HepG2 (cell line): ENCODE measurements at regions not wholly inside any gene's neighbourhood (a gene's known extent, or its start where the extent isn't known, plus 50 kb on each side); places are given as distances from the start of the nearest gene placed in this dataset.

Experiments used
- ATAC-seq: fragments of 200-7000 bp; cut with Tn5 transposase; 3 replicates; pipeline ENCODE4 v1.9.1; 2020; ENCODE audit warnings: mild to moderate bottlenecking, moderate library complexity
- BruUV-seq: library from RNA; stranded (reverse); fragments of 400-500 nt; replicated peaks from 2 replicates; lab custom pipeline; 2021; lab: Mats Ljungman, UMichigan
- CTCF ChIA-PET: fragments of 300-600 bp; formaldehyde crosslinking; extraction: SDS; loops from one replicate; lab custom pipeline; 2021; ENCODE audit warnings: low total read pairs, inconsistent platforms, low intra/inter-chr PET ratio; lab: Yijun Ruan, JAX
- POLR2A ChIA-PET: fragments of 350-600 bp; sonication (Branson Sonifier 250); formaldehyde crosslinking; loops from one replicate; lab custom pipeline; 2020; ENCODE audit warnings: antibody characterized with exemption, inconsistent platforms; lab: Yijun Ruan, JAX
- DNase-seq: peaks from one replicate; pipeline ENCODE4 v3.0.0-alpha.2; 2015; ENCODE audit warnings: low spot score
- FAIRE-seq: peaks from 3 replicates; lab custom pipeline; 2011; peaks lifted over from hg19 to GRCh38; lab: Jason Lieb, UNC
- H2AFZ ChIP-seq: one replicate; pipeline ENCODE4 v1.6.1; 2011; ENCODE audit warnings: low read length, inconsistent platforms
- H3K27ac ChIP-seq: fragments of 300-600 bp; 3 replicates; pipeline ENCODE4 v1.8.0; 2011; ENCODE audit warnings: mixed run types, mild to moderate bottlenecking, mixed read lengths, low read length, inconsistent platforms; ENCODE audit not compliant: insufficient read depth; ENCODE audit errors: extremely low read length
- H3K27me3 ChIP-seq, 2 experiments: fragments of 200-600 bp in 1 of 2; 2 replicates in 1 of 2; 3 replicates in 1 of 2; pipeline versions ENCODE4 v1.6.0 to v1.8.0; 2011; ENCODE audit warnings: low read length in 2 of 2, mild to moderate bottlenecking in 2 of 2, moderate library complexity in 2 of 2, inconsistent platforms in 1 of 2; ENCODE audit not compliant: insufficient read depth in 2 of 2, control insufficient read depth in 1 of 2
- H3K36me3 ChIP-seq, 2 experiments: fragments of 200-600 bp in 1 of 2; replicated peaks in 1 of 2; 2 replicates in 1 of 2; 3 replicates in 1 of 2; pipeline versions ENCODE4 v1.5.1 to v1.8.0; 2011; ENCODE audit warnings: low read length in 2 of 2, inconsistent platforms in 1 of 2; ENCODE audit not compliant: insufficient read depth in 2 of 2, control insufficient read depth in 1 of 2
- H3K4me1 ChIP-seq: 2 replicates; pipeline ENCODE4 v1.5.1; 2012; ENCODE audit warnings: low read length, inconsistent platforms; ENCODE audit not compliant: insufficient read depth
- H3K4me2 ChIP-seq: 2 replicates; pipeline ENCODE4 v1.6.0; 2011; ENCODE audit warnings: low read depth, low read length, inconsistent platforms
- H3K4me3 ChIP-seq, 3 experiments: fragments of 200-600 bp in 1 of 3; sonication (generic), shearing (Covaris generic) in 1 of 3; replicated peaks in 1 of 3; 2 replicates each; pipeline ENCODE4 v1.5.1; 2011 to 2016; ENCODE audit warnings: low read length in 3 of 3, inconsistent platforms in 2 of 3, low read depth in 2 of 3, mild to moderate bottlenecking in 2 of 3, control low read depth in 1 of 3, mixed read lengths in 1 of 3; ENCODE audit not compliant: insufficient read depth in 1 of 3
- H3K79me2 ChIP-seq: one replicate; pipeline ENCODE4 v1.6.1; 2011; ENCODE audit warnings: low read length, inconsistent platforms; ENCODE audit not compliant: insufficient read depth
- H3K9ac ChIP-seq: 2 replicates; pipeline ENCODE4 v1.6.0; 2011; ENCODE audit warnings: mild to moderate bottlenecking, low read depth, low read length, inconsistent platforms; ENCODE audit not compliant: insufficient read depth
- H3K9me3 ChIP-seq: 2 replicates; pipeline ENCODE4 v1.5.1; 2012; ENCODE audit warnings: mild to moderate bottlenecking, low read length
- H4K20me1 ChIP-seq: 2 replicates; pipeline ENCODE4 v1.6.0; 2011; ENCODE audit warnings: inconsistent platforms, mild to moderate bottlenecking, low read length, moderate library complexity; ENCODE audit not compliant: insufficient read depth
- CENPBD1 ChIP-seq: sonication (generic); formaldehyde crosslinking; IDR thresholded peaks from 2 replicates; pipeline ENCODE4 v1.8.0; 2022; ENCODE audit warnings: missing genetic modification reagents, low read depth, mild to moderate bottlenecking, borderline replicate concordance
- EED ChIP-seq: sonication (generic); formaldehyde crosslinking; IDR thresholded peaks from 2 replicates; pipeline ENCODE4 v1.5.0; 2020; ENCODE audit warnings: mild to moderate bottlenecking, missing genetic modification reagents
- KDM1A ChIP-seq: IDR thresholded peaks from 2 replicates; pipeline ENCODE4 v1.6.1; 2016; ENCODE audit warnings: missing compliant biosample characterization
- ONECUT2 ChIP-seq: sonication (generic); formaldehyde crosslinking; IDR thresholded peaks from 2 replicates; pipeline ENCODE4 v1.4.0; 2020; ENCODE audit warnings: missing genetic modification reagents
- SAFB2 ChIP-seq: sonication (generic); formaldehyde crosslinking; IDR thresholded peaks from 2 replicates; pipeline ENCODE4 v1.5.1; 2020; ENCODE audit warnings: missing genetic modification reagents, low read depth, mild to moderate bottlenecking, borderline replicate concordance
- TIGD3 ChIP-seq: sonication (generic); formaldehyde crosslinking; IDR thresholded peaks from 2 replicates; pipeline ENCODE4 v1.5.1; 2020; ENCODE audit warnings: mild to moderate bottlenecking, missing genetic modification reagents, borderline replicate concordance
- ZBTB39 ChIP-seq: sonication (generic); formaldehyde crosslinking; IDR thresholded peaks from 2 replicates; pipeline ENCODE4 v1.5.0; 2020; ENCODE audit warnings: missing genetic modification reagents
- ZNF160 ChIP-seq: sonication (generic); formaldehyde crosslinking; IDR thresholded peaks from 2 replicates; pipeline ENCODE4 v1.8.0; 2022; ENCODE audit warnings: mild to moderate bottlenecking, inconsistent platforms, missing genetic modification reagents
- ZNF274 ChIP-seq: sonication (generic); formaldehyde crosslinking; IDR thresholded peaks from 2 replicates; pipeline ENCODE4 v1.5.1; 2020; ENCODE audit warnings: mild to moderate bottlenecking, missing genetic modification reagents
- ZNF441 ChIP-seq: sonication (generic); formaldehyde crosslinking; IDR thresholded peaks from 2 replicates; pipeline ENCODE4 v1.7.0; 2021; ENCODE audit warnings: missing genetic modification reagents, borderline replicate concordance
- ZNF747 ChIP-seq: sonication (generic); formaldehyde crosslinking; IDR thresholded peaks from 2 replicates; pipeline ENCODE4 v1.8.1; 2023; ENCODE audit warnings: missing genetic modification reagents, mild to moderate bottlenecking, borderline replicate concordance
- ZNF790 ChIP-seq: sonication (generic); formaldehyde crosslinking; IDR thresholded peaks from 2 replicates; pipeline ENCODE4 v1.8.0; 2022; ENCODE audit warnings: missing genetic modification reagents, mild to moderate bottlenecking, borderline replicate concordance
- WGBS: methylation state at CpG from one replicate; pipeline ENCODE4 v1.1.6; 2017; ENCODE audit warnings: low lambda C conversion rate; 5-methylcytosine and 5-hydroxymethylcytosine counted together
- in situ Hi-C: cut with HindIII; loops from 2 replicates; pipeline ENCODE4 v1.10.0; 2017; ENCODE audit warnings: low pct_unique_long_range_greater_than_20kb; ENCODE audit not compliant: extremely low pct_ligation_motif_present
- intact Hi-C: fragments of 100-400 bp; cut with micrococcal nuclease; formaldehyde crosslinking; loops from one replicate; pipeline ENCODE4 v1.10.0; 2022; ENCODE audit not compliant: unreplicated experiment

GRCh38 chr14:29278301-29279263 lies 512.0 kb downstream of the FOXG1 start:
- no peak overlapping the region for H2AFZ ChIP-seq
- H3K9me3 ChIP-seq, result peaks cover 88% of the 10 kb centered on the region
- TF ChIP-seq EED (CRISPR knock-in tag), result no peak
- no peak for TF ChIP-seq TIGD3 (CRISPR knock-in tag)
- TF ChIP-seq ZNF441, result no peak
- TF ChIP-seq, all 625 proteins: peak for 0
- in situ Hi-C loops (no loop called here), intact Hi-C loops (no loop called here)
- Histone ChIP-seq H3K4me1 (no peaks in the 10 kb centered on the region), H4K20me1 (no peaks in the 10 kb centered on the region), H3K4me3 (no peak overlapping the region), H3K27me3 (no peaks in the 10 kb centered on the region), H3K4me2 (no peak overlapping the region), H3K27ac (no peak overlapping the region), H3K36me3 (no peaks in the 10 kb centered on the region), H3K9ac (no peak overlapping the region), H3K79me2 (no peaks in the 10 kb centered on the region)
- FAIRE-seq, result no peak
- whole genome bisulfite sequencing, result 4% methylated on average over 1 of the region's 1 CpG
- POLR2A ChIA-PET, result no interaction called here
- BruUV-seq, result no TSS peak
- CTCF ChIA-PET, result no interaction called here
- no peak for DNase-seq
- ATAC-seq, result no peak

GRCh38 chr14:29282169-29282568 lies 515.6 kb downstream of the FOXG1 start:
- H4K20me1 ChIP-seq, result no peaks in the 10 kb centered on the region
- no peak overlapping the region for H3K9ac ChIP-seq
- WGBS, result 0% methylated on average over 1 of the region's 1 CpG
- no peak overlapping the region for H3K27ac ChIP-seq
- no peak overlapping the region for H3K4me2 ChIP-seq
- peaks cover 81% of the 10 kb centered on the region for H3K9me3 ChIP-seq
- H3K4me3 ChIP-seq, result no peak overlapping the region
- H3K27me3 ChIP-seq, result no peaks in the 10 kb centered on the region
- no TSS peak for BruUV-seq
- in situ Hi-C loops (no loop called here), intact Hi-C loops (no loop called here)
- ChIA-PET CTCF (no interaction called here), POLR2A (no interaction called here)
- H3K36me3 ChIP-seq, result no peaks in the 10 kb centered on the region
- DNase-seq (no peak), ATAC-seq (no peak), FAIRE-seq (no peak)
- H2AFZ ChIP-seq, result no peak overlapping the region
- H3K79me2 ChIP-seq, result no peaks in the 10 kb centered on the region
- no peaks in the 10 kb centered on the region for H3K4me1 ChIP-seq
- TF ChIP-seq ONECUT2 (CRISPR knock-in tag) (no peak), ZNF790 (CRISPR knock-in tag) (no peak), KDM1A (CRISPR knock-in tag) (no peak), ZBTB39 (CRISPR knock-in tag) (no peak), ZNF274 (no peak), CENPBD1 (CRISPR knock-in tag) (no peak), ZNF160 (CRISPR knock-in tag) (no peak), ZNF747 (CRISPR knock-in tag) (no peak), SAFB2 (CRISPR knock-in tag) (no peak)
